Tibial artery (tissue), 4 donors: ENCODE measurements at regions not wholly inside any gene's neighbourhood (a gene's known extent, or its start where the extent isn't known, plus 50 kb on each side); places are given as distances from the start of the nearest gene placed in this dataset.

Experiments used
- DNase-seq, 2 donors: peaks; one replicate each; pipeline ENCODE4 v3.0.0-alpha.2; 2019
- H3K27ac ChIP-seq, 2 donors: fragments of 200-600 bp; sonication (generic) in 1 of 2; 1 replicate in 1 of 2; 2 replicates in 1 of 2; pipeline ENCODE4 v1.5.1; 2018 to 2019; ENCODE audit warnings: mild to moderate bottlenecking in 1 of 2
- H3K27me3 ChIP-seq, 2 donors: fragments of 200-600 bp; sonication (generic) in 1 of 2; one replicate each; pipeline versions ENCODE4 v1.5.1 to v1.6.0; 2016 to 2019
- H3K36me3 ChIP-seq, 3 donors: fragments of 200-600 bp; sonication (generic) in 2 of 3; one replicate each; pipeline ENCODE4 v1.5.1; 2016 to 2019; ENCODE audit warnings: mild to moderate bottlenecking in 2 of 3
- H3K4me1 ChIP-seq, 4 donors: fragments of 200-600 bp; sonication (generic) in 2 of 4; 1 replicate in 3 of 4; 2 replicates in 1 of 4; pipeline ENCODE4 v1.5.1; 2016 to 2019
- H3K4me3 ChIP-seq, 2 donors: fragments of 200-600 bp; sonication (generic) in 1 of 2; 1 replicate in 1 of 2; 2 replicates in 1 of 2; pipeline ENCODE4 v1.5.1; 2018 to 2019; ENCODE audit warnings: mild to moderate bottlenecking in 2 of 2
- H3K9me3 ChIP-seq, 3 donors: fragments of 200-600 bp; sonication (generic) in 1 of 3; one replicate each; pipeline ENCODE4 v1.5.1; 2016 to 2019
- intact Hi-C: fragments of 100-400 bp; cut with DNase I; formaldehyde crosslinking; loops from one replicate; pipeline ENCODE4 v1.15.0; 2023; ENCODE audit warnings: low total_unique reads
- TF ChIP-seq, protein P1 (sequence below), 2 experiments: fragments of 200-600 bp in 1 of 2; fragments of 450-650 bp in 1 of 2; IDR thresholded peaks; one replicate each; pipeline ENCODE4 v1.5.1; 2017 to 2019; ENCODE audit warnings: antibody characterized with exemption in 2 of 2, mild to moderate bottlenecking in 1 of 2, moderate library complexity in 1 of 2

DNA sequence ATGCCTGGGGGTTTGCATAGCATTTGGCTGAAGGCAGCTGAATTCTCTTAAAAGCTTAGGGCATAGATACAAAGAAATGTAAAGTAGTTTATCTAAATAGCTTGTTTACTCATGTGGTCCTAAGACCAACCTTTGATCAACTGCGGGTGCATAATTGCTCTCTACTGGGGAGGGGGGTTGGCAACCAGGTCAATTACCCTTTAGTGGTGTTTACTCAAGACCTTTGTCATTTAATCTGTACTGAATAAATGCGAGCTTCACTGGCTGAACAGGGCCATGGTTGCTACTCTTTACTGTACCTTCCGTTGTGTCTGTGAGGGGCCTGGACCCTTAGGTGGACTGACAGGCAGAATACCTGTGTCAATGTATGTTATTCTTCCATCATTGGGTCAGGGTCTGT is 102.7 kb upstream of the FAM9C start:
- DNase-seq: no peak
- Histone ChIP-seq H3K27me3 (no peaks in the 10 kb centered on the region), H3K4me3 (no peak overlapping the region), H3K4me1 (peaks cover 0 to 9% (median 0%) of the 10 kb centered on the region in 4 donors), H3K9me3 (no peaks in the 10 kb centered on the region), H3K27ac (no peak overlapping the region), H3K36me3 (no peaks in the 10 kb centered on the region)
- intact Hi-C loops: no loop called here
- TF ChIP-seq, protein P1, sequence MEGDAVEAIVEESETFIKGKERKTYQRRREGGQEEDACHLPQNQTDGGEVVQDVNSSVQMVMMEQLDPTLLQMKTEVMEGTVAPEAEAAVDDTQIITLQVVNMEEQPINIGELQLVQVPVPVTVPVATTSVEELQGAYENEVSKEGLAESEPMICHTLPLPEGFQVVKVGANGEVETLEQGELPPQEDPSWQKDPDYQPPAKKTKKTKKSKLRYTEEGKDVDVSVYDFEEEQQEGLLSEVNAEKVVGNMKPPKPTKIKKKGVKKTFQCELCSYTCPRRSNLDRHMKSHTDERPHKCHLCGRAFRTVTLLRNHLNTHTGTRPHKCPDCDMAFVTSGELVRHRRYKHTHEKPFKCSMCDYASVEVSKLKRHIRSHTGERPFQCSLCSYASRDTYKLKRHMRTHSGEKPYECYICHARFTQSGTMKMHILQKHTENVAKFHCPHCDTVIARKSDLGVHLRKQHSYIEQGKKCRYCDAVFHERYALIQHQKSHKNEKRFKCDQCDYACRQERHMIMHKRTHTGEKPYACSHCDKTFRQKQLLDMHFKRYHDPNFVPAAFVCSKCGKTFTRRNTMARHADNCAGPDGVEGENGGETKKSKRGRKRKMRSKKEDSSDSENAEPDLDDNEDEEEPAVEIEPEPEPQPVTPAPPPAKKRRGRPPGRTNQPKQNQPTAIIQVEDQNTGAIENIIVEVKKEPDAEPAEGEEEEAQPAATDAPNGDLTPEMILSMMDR (IDR thresholded peaks at IDR 0.05): no peak

DNA sequence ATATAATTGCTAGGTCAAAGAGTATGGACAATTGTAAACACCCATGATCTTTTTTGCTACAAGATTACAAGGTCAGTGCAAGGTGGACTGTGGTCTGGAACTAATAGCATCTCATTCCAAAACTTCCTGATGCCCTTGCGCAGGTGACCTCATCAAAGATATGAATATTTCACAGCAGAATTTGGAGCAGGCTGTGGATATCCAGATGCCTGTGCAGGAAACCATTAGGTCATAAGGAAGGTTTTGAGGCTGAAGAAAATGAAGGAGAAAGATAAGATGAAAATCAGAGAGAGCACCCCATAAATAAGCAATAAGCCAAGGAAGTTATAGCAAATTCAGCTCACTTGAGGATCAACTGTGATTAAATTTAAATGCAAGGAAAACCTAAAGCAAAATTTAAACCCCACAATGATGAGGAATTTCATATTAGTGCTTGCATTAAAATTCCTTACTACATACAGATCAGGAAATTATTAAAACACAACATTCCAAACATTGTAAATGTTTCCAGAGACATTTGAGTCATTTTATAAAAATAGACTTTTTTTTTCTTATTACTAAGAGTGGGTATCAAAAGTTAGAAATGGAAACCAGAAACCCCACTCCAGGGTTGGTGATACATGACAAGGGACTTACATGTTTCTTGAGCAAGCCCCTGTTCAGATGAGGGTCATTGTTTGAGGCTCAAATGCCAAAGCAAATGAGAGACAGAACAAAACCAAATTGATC is 100.7 kb upstream of the FAM9C start:
- intact Hi-C loops: no loop called here
- no peaks in the 10 kb centered on the region for H3K36me3 ChIP-seq
- no peak for DNase-seq
- no peak overlapping the region for H3K27ac ChIP-seq
- H3K4me3 ChIP-seq: no peak overlapping the region
- H3K27me3 ChIP-seq: no peaks in the 10 kb centered on the region
- TF ChIP-seq, protein P1 (IDR thresholded peaks at IDR 0.05): no peak
- H3K9me3 ChIP-seq: no peaks in the 10 kb centered on the region
- H3K4me1 ChIP-seq: peaks cover 0 to 9% (median 0%) of the 10 kb centered on the region in 4 donors

DNA sequence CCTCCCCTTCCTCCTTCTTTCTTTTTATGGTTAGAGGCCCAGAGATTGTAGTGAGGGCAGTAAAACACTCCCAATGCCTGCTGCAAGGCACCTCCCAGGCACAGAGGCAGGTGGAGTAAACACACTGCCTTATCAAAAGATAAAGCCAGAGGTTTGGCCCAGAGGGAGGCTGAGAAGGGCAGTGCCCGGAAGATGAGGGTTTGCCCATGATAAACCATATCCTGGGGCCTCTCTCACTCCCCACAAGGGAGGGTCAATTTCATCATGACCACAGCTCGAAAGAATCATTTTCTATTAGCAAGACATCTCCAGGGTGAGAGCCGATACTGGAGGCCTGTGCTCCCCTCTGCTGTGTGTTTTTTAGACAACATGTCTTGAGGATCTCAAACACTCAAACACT is 98.5 kb upstream of the FAM9C start:
- intact Hi-C loops: no loop called here
- no peak overlapping the region for H3K27ac ChIP-seq
- TF ChIP-seq, protein P1 (IDR thresholded peaks at IDR 0.05): no peak

DNA sequence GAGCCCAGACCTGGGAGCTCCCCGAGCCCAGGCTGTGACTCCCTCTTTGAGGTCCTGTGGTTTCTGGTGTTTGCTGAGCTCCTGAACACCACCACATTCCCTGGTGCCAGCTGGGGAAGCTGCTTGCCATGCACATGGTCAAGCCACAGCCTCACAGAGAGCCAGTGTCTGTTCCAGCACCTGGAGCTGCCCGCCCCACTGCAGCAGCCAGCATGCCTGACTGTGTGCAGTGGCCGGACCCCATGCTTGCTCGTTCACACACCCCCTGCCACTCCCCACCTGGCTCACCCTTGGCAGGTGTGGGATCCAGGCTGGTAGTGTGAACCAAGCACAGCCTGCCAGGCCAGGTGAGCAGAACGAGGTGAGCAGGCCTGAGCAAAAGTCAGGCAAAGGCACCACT is 95.6 kb upstream of the FAM9C start:
- H3K9me3 ChIP-seq: peaks cover 0 to 6% (median 0%) of the 10 kb centered on the region in 3 donors
- no peak for DNase-seq
- no peaks in the 10 kb centered on the region for H3K27me3 ChIP-seq
- H3K4me3 ChIP-seq: no peak overlapping the region
- H3K4me1 ChIP-seq: peaks cover 0 to 2% (median 0%) of the 10 kb centered on the region in 4 donors
- TF ChIP-seq, protein P1 (IDR thresholded peaks at IDR 0.05): no peak
- H3K36me3 ChIP-seq: no peaks in the 10 kb centered on the region
- H3K27ac ChIP-seq: no peak overlapping the region
- intact Hi-C loops: no loop called here

More for the DNA sequence above, 98.5 kb upstream of the FAM9C start:
- Histone ChIP-seq H3K4me3 (no peak overlapping the region), H3K4me1 (peaks cover 0 to 9% (median 0%) of the 10 kb centered on the region in 4 donors), H3K9me3 (peaks cover 0 to 6% (median 0%) of the 10 kb centered on the region in 3 donors), H3K27me3 (no peaks in the 10 kb centered on the region), H3K36me3 (no peaks in the 10 kb centered on the region)
- DNase-seq: no peak

DNA sequence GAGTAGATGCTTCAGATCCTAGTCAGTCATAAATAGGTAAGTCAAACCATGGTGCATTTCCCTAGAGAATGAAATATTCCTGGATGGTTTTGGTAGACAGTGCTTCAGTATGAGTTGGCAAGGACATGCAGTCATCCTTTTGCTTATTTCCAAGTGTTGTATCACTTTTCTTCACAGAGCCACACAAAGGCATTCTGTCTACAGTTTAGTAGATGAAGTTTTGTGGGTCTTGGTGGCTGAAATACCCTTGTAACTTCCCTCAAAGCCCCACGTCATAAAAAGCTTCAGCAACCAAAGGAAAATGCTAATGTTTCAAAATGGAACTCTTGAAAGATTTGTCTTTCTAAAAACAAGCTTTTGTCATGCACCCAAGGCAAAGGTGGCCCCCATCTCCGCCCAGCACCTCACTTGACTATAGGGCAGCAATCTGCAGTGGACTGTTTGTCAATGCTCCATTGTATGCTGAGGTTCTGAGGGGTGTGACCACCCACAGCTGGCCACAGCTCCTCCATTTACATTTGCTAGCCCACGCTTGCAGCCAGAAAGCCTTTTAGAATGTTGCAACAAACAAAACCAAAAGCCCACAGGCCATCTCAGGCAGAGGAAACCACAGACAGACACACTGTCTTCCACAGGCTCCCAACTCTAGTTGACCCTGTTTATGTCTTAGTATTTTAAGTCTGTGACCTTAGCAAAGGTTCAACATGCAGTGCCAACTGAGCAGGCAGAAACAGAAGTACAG is 87.1 kb upstream of the FAM9C start:
- no peak overlapping the region for H3K4me3 ChIP-seq
- no peaks in the 10 kb centered on the region for H3K9me3 ChIP-seq
- H3K27ac ChIP-seq: no peak overlapping the region
- intact Hi-C loops: no loop called here
- H3K36me3 ChIP-seq: no peaks in the 10 kb centered on the region
- TF ChIP-seq, protein P1 (IDR thresholded peaks at IDR 0.05): no peak
- peaks cover 0 to 28% (median 6%) of the 10 kb centered on the region in 4 donors for H3K4me1 ChIP-seq
- no peaks in the 10 kb centered on the region for H3K27me3 ChIP-seq
- DNase-seq: no peak
